ENCODE measurements at regions not wholly inside any gene's neighbourhood (a gene's known extent, or its start where the extent isn't known, plus 50 kb on each side); places are given as distances from the start of the nearest gene placed in this dataset.

- Mint-ChIP-seq H3K36me3 (ENCODE audit: insufficient read depth, unreplicated experiment) (no peaks in the 10 kb centered on the region), H3K4me1 (ENCODE audit: low read depth, unreplicated experiment) (no peaks in the 10 kb centered on the region), H3K27me3 (ENCODE audit: unreplicated experiment) (peaks cover 34% of the 10 kb centered on the region), H3K9me3 (ENCODE audit: low read depth, unreplicated experiment) (no peaks in the 10 kb centered on the region), H3K4me3 (ENCODE audit: low read depth, unreplicated experiment) (no peak overlapping the region), H3K27ac (ENCODE audit: unreplicated experiment) (no peak overlapping the region)
- DNase-seq: no peak
- TF ChIP-seq, protein P1, sequence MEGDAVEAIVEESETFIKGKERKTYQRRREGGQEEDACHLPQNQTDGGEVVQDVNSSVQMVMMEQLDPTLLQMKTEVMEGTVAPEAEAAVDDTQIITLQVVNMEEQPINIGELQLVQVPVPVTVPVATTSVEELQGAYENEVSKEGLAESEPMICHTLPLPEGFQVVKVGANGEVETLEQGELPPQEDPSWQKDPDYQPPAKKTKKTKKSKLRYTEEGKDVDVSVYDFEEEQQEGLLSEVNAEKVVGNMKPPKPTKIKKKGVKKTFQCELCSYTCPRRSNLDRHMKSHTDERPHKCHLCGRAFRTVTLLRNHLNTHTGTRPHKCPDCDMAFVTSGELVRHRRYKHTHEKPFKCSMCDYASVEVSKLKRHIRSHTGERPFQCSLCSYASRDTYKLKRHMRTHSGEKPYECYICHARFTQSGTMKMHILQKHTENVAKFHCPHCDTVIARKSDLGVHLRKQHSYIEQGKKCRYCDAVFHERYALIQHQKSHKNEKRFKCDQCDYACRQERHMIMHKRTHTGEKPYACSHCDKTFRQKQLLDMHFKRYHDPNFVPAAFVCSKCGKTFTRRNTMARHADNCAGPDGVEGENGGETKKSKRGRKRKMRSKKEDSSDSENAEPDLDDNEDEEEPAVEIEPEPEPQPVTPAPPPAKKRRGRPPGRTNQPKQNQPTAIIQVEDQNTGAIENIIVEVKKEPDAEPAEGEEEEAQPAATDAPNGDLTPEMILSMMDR (IDR thresholded peaks at IDR 0.05; ENCODE audit: unreplicated experiment): no peak
- intact Hi-C loops (cut with micrococcal nuclease; ENCODE audit: unreplicated experiment): no loop called here
- CTCF ChIA-PET: no interaction called here
- no TSS peak for BruUV-seq (replicated peaks)
Measured at GRCh38 chr20:41927189-41927588, 309.0 kb upstream of the CHD6 start.

- BruUV-seq (replicated peaks): no TSS peak
- TF ChIP-seq, protein P1 (IDR thresholded peaks at IDR 0.05; ENCODE audit: unreplicated experiment): no peak
- CTCF ChIA-PET: no interaction called here
- Mint-ChIP-seq H3K36me3 (ENCODE audit: insufficient read depth, unreplicated experiment) (no peaks in the 10 kb centered on the region), H3K4me1 (ENCODE audit: low read depth, unreplicated experiment) (no peaks in the 10 kb centered on the region), H3K9me3 (ENCODE audit: low read depth, unreplicated experiment) (no peaks in the 10 kb centered on the region), H3K27me3 (ENCODE audit: unreplicated experiment) (peaks cover 30% of the 10 kb centered on the region), H3K4me3 (ENCODE audit: low read depth, unreplicated experiment) (no peak overlapping the region), H3K27ac (ENCODE audit: unreplicated experiment) (no peak overlapping the region)
- no peak for DNase-seq
- intact Hi-C loops (cut with micrococcal nuclease; ENCODE audit: unreplicated experiment): no loop called here
Measured at GRCh38 chr20:41925476-41925875, 307.3 kb upstream of the CHD6 start.

GRCh38 chr20:41923624-41924023 is 305.4 kb upstream of the CHD6 start:
- no TSS peak for BruUV-seq (replicated peaks)
- DNase-seq: no peak
- intact Hi-C loops (cut with micrococcal nuclease; ENCODE audit: unreplicated experiment): no loop called here
- no peaks in the 10 kb centered on the region for H3K9me3 Mint-ChIP-seq (ENCODE audit: low read depth, unreplicated experiment)
- no peaks in the 10 kb centered on the region for H3K36me3 Mint-ChIP-seq (ENCODE audit: insufficient read depth, unreplicated experiment)
- H3K4me3 Mint-ChIP-seq (ENCODE audit: low read depth, unreplicated experiment): no peak overlapping the region
- H3K27me3 Mint-ChIP-seq (ENCODE audit: unreplicated experiment): peaks cover 30% of the 10 kb centered on the region
- TF ChIP-seq, protein P1 (IDR thresholded peaks at IDR 0.05; ENCODE audit: unreplicated experiment): no peak
- H3K27ac Mint-ChIP-seq (ENCODE audit: unreplicated experiment): no peak overlapping the region
- no peaks in the 10 kb centered on the region for H3K4me1 Mint-ChIP-seq (ENCODE audit: low read depth, unreplicated experiment)
- CTCF ChIA-PET: interaction anchor here (0.6 kb wide), 1 partner anchor 723 kb away, joined by 3 read pairs; no protein-coding TSS in a partner anchor

DNA sequence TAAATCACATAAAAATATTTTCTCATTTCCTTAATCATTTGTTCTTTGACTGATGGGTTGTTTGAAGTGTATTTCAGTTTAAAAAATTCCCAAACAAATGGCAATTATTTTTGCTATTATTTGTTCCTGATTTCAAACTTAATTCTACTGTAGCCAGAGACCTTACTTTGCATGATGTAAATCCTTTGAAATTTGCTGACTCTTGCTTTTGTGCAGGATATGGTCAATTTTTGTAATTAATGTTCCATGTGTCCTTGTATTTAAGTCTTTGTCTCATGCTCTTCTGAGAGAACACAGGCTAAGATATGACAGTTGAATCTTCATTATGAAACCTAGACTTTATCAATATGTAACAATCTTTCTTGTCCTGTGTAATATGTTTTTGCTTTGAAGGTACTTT is 295.0 kb upstream of the CHD6 start:
- CTCF ChIA-PET: no interaction called here
- no peak for DNase-seq
- no TSS peak for BruUV-seq (replicated peaks)
- intact Hi-C loops (cut with micrococcal nuclease; ENCODE audit: unreplicated experiment): no loop called here
- Mint-ChIP-seq H3K36me3 (ENCODE audit: insufficient read depth, unreplicated experiment) (no peaks in the 10 kb centered on the region), H3K9me3 (ENCODE audit: low read depth, unreplicated experiment) (peaks cover under 1% of the 10 kb centered on the region), H3K4me1 (ENCODE audit: low read depth, unreplicated experiment) (no peaks in the 10 kb centered on the region), H3K27me3 (ENCODE audit: unreplicated experiment) (no peaks in the 10 kb centered on the region), H3K4me3 (ENCODE audit: low read depth, unreplicated experiment) (no peak overlapping the region), H3K27ac (ENCODE audit: unreplicated experiment) (no peak overlapping the region)
- TF ChIP-seq, protein P1 (IDR thresholded peaks at IDR 0.05; ENCODE audit: unreplicated experiment): no peak

Data from Calu3 (cell line).